Chondrocyte (in vitro differentiated cells): ENCODE measurements at regions not wholly inside any gene's neighbourhood (a gene's known extent, or its start where the extent isn't known, plus 50 kb on each side); places are given as distances from the start of the nearest gene placed in this dataset.

Experiments
- DNase-seq: peaks from one replicate; pipeline ENCODE4 v3.0.0; 2021; ENCODE audit warnings: mixed read lengths, low spot score
- H3K27ac Mint-ChIP-seq: one replicate; pipeline ENCODE4 v1.8.0; 2021; ENCODE audit warnings: mild to moderate bottlenecking, moderate library complexity, mixed read lengths; ENCODE audit not compliant: unreplicated experiment
- H3K27me3 Mint-ChIP-seq: 2 replicates; pipeline ENCODE4 v1.8.0; 2021; ENCODE audit warnings: low read depth, mixed read lengths
- H3K36me3 Mint-ChIP-seq: 2 replicates; pipeline ENCODE4 v1.8.0; 2021; ENCODE audit warnings: low read depth, mixed read lengths
- H3K4me1 Mint-ChIP-seq: 2 replicates; pipeline ENCODE4 v1.8.0; 2021; ENCODE audit warnings: low read depth, mild to moderate bottlenecking, mixed read lengths
- H3K4me3 Mint-ChIP-seq: one replicate; pipeline ENCODE4 v1.8.0; 2021; ENCODE audit warnings: mild to moderate bottlenecking, moderate library complexity, mixed read lengths; ENCODE audit not compliant: unreplicated experiment
- H3K9me3 Mint-ChIP-seq: 2 replicates; pipeline ENCODE4 v1.8.0; 2021; ENCODE audit warnings: low read depth, mixed read lengths
- CTCF ChIP-seq: fragments of 200-600 bp; sonication (generic); IDR thresholded peaks from 2 replicates; pipeline ENCODE4 v1.5.0; 2021; ENCODE audit warnings: antibody characterized with exemption, mild to moderate bottlenecking, moderate library complexity

- Mint-ChIP-seq H3K4me3 (no peak overlapping the region), H3K27me3 (peaks cover 24% of the 10 kb centered on the region), H3K36me3 (no peaks in the 10 kb centered on the region), H3K9me3 (no peaks in the 10 kb centered on the region), H3K4me1 (no peaks in the 10 kb centered on the region), H3K27ac (no peak overlapping the region)
- DNase-seq, result no peak
- TF ChIP-seq CTCF, result no peak
Observed at GRCh38 chr6:82441047-82441855, 77.6 kb downstream of the TPBG start.

DNA sequence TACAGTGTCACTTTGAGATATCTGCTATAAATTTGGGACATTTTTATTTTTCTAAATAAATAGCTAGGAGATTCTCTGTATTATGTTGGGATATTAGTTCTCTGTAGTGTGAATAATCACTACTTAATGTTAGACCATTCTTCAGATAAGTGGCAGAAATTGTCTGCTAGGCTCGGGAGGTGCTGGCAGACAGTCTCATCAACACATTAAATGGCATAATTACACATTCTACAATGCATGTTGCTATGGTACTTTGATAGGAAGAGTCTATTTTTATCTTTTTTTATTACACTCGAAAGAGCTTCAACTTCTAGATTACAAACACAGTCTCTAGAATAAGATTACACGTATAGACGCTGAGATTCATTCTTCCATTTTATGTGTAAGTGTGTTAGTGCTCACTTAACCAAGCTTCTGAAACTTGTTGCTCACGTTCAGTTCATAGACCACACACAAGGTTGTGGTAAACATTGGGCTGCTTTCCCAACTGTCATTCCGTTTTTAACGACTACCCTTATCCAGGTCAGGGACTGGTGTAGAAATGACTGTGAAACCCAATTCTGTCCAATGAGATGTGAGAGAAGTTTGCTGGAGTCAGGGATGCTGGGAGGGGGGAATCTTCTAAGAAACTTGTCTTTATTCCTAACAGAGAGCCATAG is 78.6 kb downstream of the TPBG start:
- H3K4me1 Mint-ChIP-seq, result no peaks in the 10 kb centered on the region
- no peak overlapping the region for H3K4me3 Mint-ChIP-seq
- DNase-seq, result no peak
- peaks cover 27% of the 10 kb centered on the region for H3K27me3 Mint-ChIP-seq
- H3K9me3 Mint-ChIP-seq, result no peaks in the 10 kb centered on the region
- no peak for TF ChIP-seq CTCF
- H3K27ac Mint-ChIP-seq, result no peak overlapping the region
- H3K36me3 Mint-ChIP-seq, result no peaks in the 10 kb centered on the region

DNA sequence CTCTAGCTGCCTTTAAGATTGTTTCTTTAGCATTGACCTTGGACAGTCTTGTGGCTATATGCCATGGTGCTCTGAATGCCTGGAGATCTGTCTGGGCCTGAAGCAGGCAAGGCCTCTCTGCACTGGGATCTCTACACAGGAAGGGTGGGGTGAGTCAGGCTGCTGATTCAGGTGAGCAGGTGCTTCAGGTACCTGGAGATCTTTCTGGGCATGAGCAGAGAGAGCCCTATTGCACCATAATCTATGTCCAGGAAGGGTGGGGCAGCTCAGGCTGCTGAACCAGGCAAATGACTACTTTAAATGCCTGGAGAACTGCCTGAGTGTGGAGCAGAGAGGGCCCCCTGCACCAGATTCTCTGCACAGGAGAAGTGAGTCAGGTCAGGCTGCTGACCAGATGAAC is 94.5 kb downstream of the TPBG start:
- TF ChIP-seq CTCF, result no peak
- no peak overlapping the region for H3K27ac Mint-ChIP-seq
- no peak for DNase-seq
- H3K4me1 Mint-ChIP-seq, result no peaks in the 10 kb centered on the region
- H3K4me3 Mint-ChIP-seq, result no peak overlapping the region
- peaks cover 6% of the 10 kb centered on the region for H3K36me3 Mint-ChIP-seq
- H3K9me3 Mint-ChIP-seq, result peaks cover 35% of the 10 kb centered on the region
- H3K27me3 Mint-ChIP-seq, result peaks cover 6% of the 10 kb centered on the region

- peaks cover 34% of the 10 kb centered on the region for H3K9me3 Mint-ChIP-seq
- no peak overlapping the region for H3K4me3 Mint-ChIP-seq
- H3K27ac Mint-ChIP-seq, result no peak overlapping the region
- no peak for DNase-seq
- H3K27me3 Mint-ChIP-seq, result peaks cover 6% of the 10 kb centered on the region
- H3K36me3 Mint-ChIP-seq, result peaks cover 6% of the 10 kb centered on the region
- no peaks in the 10 kb centered on the region for H3K4me1 Mint-ChIP-seq
- no peak for TF ChIP-seq CTCF
Observed at GRCh38 chr6:82458705-82459104, 95.1 kb downstream of the TPBG start.

- Mint-ChIP-seq H3K27ac (no peak overlapping the region), H3K27me3 (peaks cover 6% of the 10 kb centered on the region), H3K4me1 (no peaks in the 10 kb centered on the region), H3K4me3 (no peak overlapping the region), H3K9me3 (peaks cover 17% of the 10 kb centered on the region), H3K36me3 (peaks cover 6% of the 10 kb centered on the region)
- DNase-seq, result no peak
- TF ChIP-seq CTCF, result no peak
Observed at GRCh38 chr6:82461536-82461935, 97.9 kb downstream of the TPBG start.
